Stimulated activated CD8-positive, alpha-beta memory T cell treated with anti-CD3 and anti-CD28 coated beads, Interleukin-4, amount 100 ng/mL, for 48 hours (primary cell): ENCODE measurements at regions not wholly inside any gene's neighbourhood (a gene's known extent, or its start where the extent isn't known, plus 50 kb on each side); places are given as distances from the start of the nearest gene placed in this dataset.
A peak's percentile ranks its signal among the peaks of the same experiment; 100 is the strongest.

Source experiments
- DNase-seq: peaks from one replicate; pipeline ENCODE4 v3.0.0-alpha.2; 2020

GRCh38 chr14:39843881-39844280, 411.6 kb upstream of the FBXO33 start:
- no peak for DNase-seq

GRCh38 chr14:39841088-39841487, 408.9 kb upstream of the FBXO33 start:
- DNase-seq = no peak

GRCh38 chr14:39827901-39828655, 395.8 kb upstream of the FBXO33 start:
- no peak for DNase-seq

- DNase-seq = no peak
Measured at GRCh38 chr14:39812532-39813320, 380.5 kb upstream of the FBXO33 start.

- no peak for DNase-seq
Measured at GRCh38 chr14:39807271-39807670, 375.0 kb upstream of the FBXO33 start.

GRCh38 chr14:39784461-39784860, 352.2 kb upstream of the FBXO33 start:
- no peak for DNase-seq

- DNase-seq = no peak
Measured at GRCh38 chr14:39781466-39781865, 349.2 kb upstream of the FBXO33 start.

- no peak for DNase-seq
Measured at GRCh38 chr14:39773387-39774126, 341.3 kb upstream of the FBXO33 start.

- no peak for DNase-seq
Measured at GRCh38 chr14:39772627-39773026, 340.4 kb upstream of the FBXO33 start.

- DNase-seq = no peak
Measured at GRCh38 chr14:39768589-39768988, 336.4 kb upstream of the FBXO33 start.

GRCh38 chr14:39766397-39767000, 334.3 kb upstream of the FBXO33 start:
- DNase-seq = no peak

GRCh38 chr14:39765676-39766075, 333.4 kb upstream of the FBXO33 start:
- DNase-seq = no peak

GRCh38 chr14:39763402-39763890, 331.2 kb upstream of the FBXO33 start:
- no peak for DNase-seq

- DNase-seq = peak; percentile 30
Measured at GRCh38 chr14:39762576-39763401, 330.6 kb upstream of the FBXO33 start.

- no peak for DNase-seq
Measured at GRCh38 chr14:39755269-39755878, 323.1 kb upstream of the FBXO33 start.

GRCh38 chr14:39740454-39740853, 308.2 kb upstream of the FBXO33 start:
- DNase-seq = no peak

- DNase-seq = no peak
Measured at GRCh38 chr14:39739796-39740195, 307.6 kb upstream of the FBXO33 start.

GRCh38 chr14:39734306-39734705, 302.1 kb upstream of the FBXO33 start:
- no peak for DNase-seq

GRCh38 chr14:39733741-39734140, 301.5 kb upstream of the FBXO33 start:
- no peak for DNase-seq

- peak; percentile 38 for DNase-seq
Measured at GRCh38 chr14:39731912-39732311, 299.7 kb upstream of the FBXO33 start.

GRCh38 chr14:39726563-39726962, 294.3 kb upstream of the FBXO33 start:
- DNase-seq = no peak
